ENCODE measurements at regions not wholly inside any gene's neighbourhood (a gene's known extent, or its start where the extent isn't known, plus 50 kb on each side); places are given as distances from the start of the nearest gene placed in this dataset.

GRCh38 chr2:147709655-147710054 is 135.2 kb upstream of the ACVR2A start:
- DNase-seq = no peak

GRCh38 chr2:147703171-147703570 is 141.7 kb upstream of the ACVR2A start:
- DNase-seq = no peak

- no peak for DNase-seq
Measured at GRCh38 chr2:147698166-147698565, 146.7 kb upstream of the ACVR2A start.

GRCh38 chr2:147696426-147696825 is 148.4 kb upstream of the ACVR2A start:
- DNase-seq = no peak

GRCh38 chr2:147689220-147689909 is 155.5 kb upstream of the ACVR2A start:
- DNase-seq = no peak

- no peak for DNase-seq
Measured at GRCh38 chr2:147688242-147688641, 156.6 kb upstream of the ACVR2A start.

GRCh38 chr2:147686365-147686764 is 158.5 kb upstream of the ACVR2A start:
- no peak for DNase-seq

DNA sequence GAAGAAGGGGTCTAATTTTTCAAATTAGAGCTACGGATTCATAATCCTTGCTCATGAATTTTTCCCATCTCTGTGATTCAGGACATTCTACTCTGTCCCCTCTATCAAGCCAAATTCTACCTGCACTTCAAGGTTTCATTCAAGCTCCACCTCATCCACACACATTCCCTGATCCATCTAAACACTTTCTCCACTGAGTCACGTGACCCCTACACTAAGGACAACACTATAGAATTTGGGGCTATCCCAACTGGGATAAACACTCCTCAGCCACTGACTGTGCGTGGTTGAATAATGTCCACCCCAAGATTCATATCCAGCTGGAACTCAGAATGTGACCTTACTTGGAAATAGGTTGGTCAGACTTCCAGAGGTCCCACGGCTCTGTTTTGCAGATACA is 159.9 kb upstream of the ACVR2A start:
- no peak for DNase-seq

DNA sequence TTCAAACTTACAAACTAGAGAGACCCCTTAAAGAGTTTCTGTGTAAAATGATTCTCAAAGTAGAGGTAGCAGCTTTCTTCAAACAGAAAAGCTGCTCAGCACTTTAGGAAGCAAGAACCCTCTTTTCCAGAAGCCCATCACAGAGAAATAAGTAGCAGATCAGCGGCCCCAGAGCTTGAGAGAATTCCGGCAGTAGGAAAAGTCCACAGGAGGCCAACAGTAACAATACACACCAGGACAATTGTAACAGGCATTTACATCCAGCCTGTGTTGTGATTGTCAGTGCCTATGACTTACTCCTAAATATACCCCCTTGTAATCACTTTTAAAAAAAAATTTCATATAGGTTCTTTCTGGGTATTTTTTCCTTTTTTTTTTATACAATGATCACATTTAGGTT is 161.4 kb upstream of the ACVR2A start:
- no peak for DNase-seq

GRCh38 chr2:147681093-147681492 is 163.7 kb upstream of the ACVR2A start:
- DNase-seq = no peak

- no peak for DNase-seq
Measured at GRCh38 chr2:147679955-147680531, 164.8 kb upstream of the ACVR2A start.

DNA sequence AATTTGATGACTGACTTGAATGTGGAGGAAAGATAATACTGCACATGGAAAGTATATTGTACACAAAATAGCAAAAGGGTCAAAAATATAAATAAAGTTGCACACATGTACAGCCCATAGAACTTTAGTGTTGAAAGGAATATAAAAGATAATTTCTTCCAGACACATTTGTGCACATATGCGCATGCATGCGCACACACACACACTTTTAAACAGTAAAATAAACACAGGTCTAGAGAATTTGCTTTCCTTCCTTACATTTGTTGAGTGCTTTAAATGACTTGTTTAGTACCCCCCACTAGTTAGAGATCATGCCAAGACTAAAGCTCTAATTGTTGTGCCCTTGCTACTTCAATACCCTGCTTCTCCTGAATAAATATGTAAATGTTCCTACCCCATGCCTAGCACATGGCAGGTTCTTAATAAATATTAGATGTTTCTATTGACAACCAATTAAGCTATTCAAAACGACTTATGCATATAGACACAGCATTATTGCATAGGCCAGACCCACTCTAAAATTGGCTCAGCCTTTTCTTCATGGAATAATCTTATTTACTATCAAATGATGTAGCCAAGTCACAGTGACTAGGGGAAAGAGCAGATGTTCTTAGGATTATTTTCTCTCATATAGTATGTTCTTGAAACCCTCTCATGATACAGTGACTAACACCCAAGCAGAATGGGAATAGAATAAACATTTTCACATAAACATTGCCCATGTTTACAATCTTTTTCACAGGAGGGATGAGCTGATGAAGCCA is 165.5 kb upstream of the ACVR2A start:
- no peak for DNase-seq

DNA sequence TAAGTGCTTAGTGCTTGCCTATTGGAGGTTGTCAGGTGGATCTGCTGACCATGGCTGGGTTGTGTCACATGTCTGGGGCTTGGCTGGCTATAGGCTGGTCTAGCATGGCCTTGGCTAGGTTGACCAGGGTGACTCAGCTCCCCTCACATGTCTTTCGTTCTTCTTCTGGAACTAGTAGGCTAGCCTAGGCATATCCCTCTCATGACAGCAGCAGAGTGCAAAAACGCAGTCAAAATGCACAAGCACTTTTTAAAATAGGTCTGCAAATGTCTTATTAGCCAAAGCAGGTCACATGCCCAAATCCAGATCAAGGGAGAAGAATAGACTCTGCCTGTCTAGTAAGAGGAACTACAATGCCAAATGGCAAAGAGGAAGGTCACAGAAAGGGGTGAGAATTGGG is 179.7 kb upstream of the ACVR2A start:
- no peak for DNase-seq

DNA sequence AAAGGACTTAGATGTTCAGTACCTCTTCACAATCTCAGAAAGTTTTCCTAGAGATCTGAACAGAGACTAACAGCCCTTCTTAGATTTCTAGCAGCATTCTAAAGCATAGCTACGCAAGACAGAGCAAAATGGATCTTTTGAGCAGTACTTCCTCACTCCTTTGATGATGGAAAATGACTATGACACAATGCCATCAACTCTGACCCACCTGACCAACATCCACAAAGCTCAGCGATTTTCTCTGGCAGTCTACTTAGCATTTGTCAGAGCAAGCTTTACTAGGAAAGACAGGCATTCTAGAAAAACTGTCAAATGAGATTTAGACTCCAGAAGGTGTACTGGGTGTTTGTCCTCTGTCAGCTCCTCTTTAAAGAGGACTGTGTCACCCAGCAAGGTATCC is 180.9 kb upstream of the ACVR2A start:
- DNase-seq = no peak

DNA sequence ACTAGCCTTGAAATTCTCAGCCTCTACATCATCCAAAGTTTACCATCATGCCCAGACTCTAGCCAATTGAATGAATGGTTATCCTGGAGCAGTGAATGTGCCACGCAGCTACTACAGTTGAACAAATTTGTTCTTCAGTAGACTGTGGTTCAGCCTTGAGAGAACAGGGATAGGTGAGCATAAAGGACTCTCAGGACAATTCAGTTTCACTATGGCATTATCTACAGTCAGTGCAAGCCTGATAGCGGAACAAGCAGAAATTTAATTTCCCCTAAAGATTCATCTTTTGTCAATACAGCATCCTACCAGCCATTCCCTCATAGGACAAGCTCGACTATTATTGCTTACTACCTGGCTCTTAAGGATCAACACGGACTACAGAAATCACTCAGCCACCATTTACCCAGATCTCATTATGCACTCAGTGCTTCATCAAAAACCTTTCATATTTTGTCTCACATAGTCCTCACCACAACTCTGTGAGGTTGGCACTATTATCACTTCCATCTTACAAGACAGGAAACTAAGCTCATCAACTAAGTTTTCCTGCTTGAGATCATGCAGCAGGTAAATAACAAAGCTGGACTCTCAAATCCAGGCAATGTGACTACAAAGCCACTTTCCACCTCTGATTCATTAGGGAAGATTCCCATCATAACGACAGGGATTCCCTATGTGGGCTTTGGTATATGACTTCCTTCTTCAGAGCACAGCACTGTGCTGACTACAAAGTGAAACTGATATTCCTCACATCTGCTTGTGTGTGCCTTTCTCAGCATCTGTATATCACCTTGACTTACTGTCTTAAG is 181.5 kb upstream of the ACVR2A start:
- no peak for DNase-seq

- no peak for DNase-seq
Measured at GRCh38 chr2:147662221-147662620, 182.6 kb upstream of the ACVR2A start.

DNA sequence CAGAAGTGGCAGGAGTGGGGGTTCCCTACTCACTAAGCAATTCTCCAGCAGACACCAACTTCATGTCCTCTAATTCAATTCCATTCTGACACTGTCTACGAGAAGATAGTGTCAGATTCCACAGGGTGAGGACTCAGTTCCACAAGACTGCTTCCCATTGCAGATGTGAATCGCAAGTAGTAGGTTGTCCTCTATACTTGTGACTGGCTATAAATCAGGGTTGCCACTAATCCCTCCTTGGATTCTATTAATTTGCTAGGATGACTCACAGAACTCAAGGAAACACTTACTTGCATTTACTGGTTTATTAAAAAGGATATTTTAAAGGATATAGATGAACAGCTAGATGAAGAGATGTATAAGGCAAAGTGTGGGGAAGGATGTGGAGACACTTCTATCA is 184.1 kb upstream of the ACVR2A start:
- no peak for DNase-seq

- DNase-seq = no peak
Measured at GRCh38 chr2:147659051-147659450, 185.8 kb upstream of the ACVR2A start.

GRCh38 chr2:147657086-147658000 is 187.5 kb upstream of the ACVR2A start:
- no peak for DNase-seq

DNA sequence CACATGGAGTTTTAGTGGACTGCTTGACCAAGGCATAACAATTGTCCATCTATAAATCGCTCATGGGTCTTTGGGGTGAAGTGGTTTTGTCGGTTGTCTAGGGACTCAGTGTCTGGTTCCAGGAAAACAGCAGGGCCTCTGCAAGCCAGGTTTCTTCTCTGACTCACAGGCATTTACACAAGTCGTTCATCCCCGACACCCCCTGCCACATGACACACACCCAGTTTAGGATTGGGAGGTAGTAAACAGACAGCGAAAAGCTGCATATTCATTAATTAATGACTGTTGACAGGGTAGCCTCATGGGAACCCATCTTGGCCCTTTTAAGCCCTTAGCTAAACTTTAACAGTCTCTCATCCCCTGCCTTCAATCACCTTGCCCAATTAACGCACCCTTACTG is 194.8 kb upstream of the ACVR2A start:
- DNase-seq = no peak

DNA sequence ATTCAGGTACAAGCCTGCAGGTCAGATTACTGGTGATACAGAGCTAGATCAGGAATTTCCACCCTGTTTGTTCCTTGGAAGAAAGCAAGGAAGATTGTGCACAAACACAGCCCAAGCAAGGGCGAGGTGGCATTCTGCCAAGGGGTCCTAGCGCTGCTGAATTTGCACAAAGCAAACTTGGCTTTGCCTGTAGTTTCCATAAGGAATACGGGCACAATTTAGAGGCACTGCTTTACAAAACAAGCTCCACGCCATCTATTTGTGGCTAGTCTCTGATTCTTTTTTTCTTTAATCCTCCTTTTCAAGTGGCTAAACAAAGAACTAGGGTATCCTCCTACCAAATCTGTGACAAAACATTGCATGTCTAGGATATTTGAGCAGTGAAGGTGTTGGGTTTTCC is 195.5 kb upstream of the ACVR2A start:
- DNase-seq = no peak

- no peak for DNase-seq
Measured at GRCh38 chr2:147648471-147648870, 196.4 kb upstream of the ACVR2A start.
